T-helper 22 cell (primary cell): ENCODE measurements at regions not wholly inside any gene's neighbourhood (a gene's known extent, or its start where the extent isn't known, plus 50 kb on each side); places are given as distances from the start of the nearest gene placed in this dataset.

Experiments used
- DNase-seq: peaks from one replicate; pipeline ENCODE4 v3.0.0-alpha.2; 2020; ENCODE audit warnings: low read depth

GRCh38 chr1:59124166-59124565 lies 172.7 kb upstream of the FGGY start:
- no peak for DNase-seq

- no peak for DNase-seq
Measured at GRCh38 chr1:59125154-59125553, 171.7 kb upstream of the FGGY start.

GRCh38 chr1:59125676-59126320 lies 171.1 kb upstream of the FGGY start:
- no peak for DNase-seq

GRCh38 chr1:59126366-59126765 lies 170.5 kb upstream of the FGGY start:
- DNase-seq: no peak

- no peak for DNase-seq
Measured at GRCh38 chr1:59128239-59128736, 168.6 kb upstream of the FGGY start.

GRCh38 chr1:59128784-59129227 lies 168.1 kb upstream of the FGGY start:
- DNase-seq: no peak

GRCh38 chr1:59132295-59132694 lies 164.6 kb upstream of the FGGY start:
- no peak for DNase-seq

- DNase-seq: no peak
Measured at GRCh38 chr1:59133997-59134396, 162.9 kb upstream of the FGGY start.

GRCh38 chr1:59135761-59136255 lies 161.1 kb upstream of the FGGY start:
- no peak for DNase-seq

GRCh38 chr1:59136541-59137275 lies 160.2 kb upstream of the FGGY start:
- DNase-seq: no peak

GRCh38 chr1:59137276-59137615 lies 159.6 kb upstream of the FGGY start:
- no peak for DNase-seq

- no peak for DNase-seq
Measured at GRCh38 chr1:59137968-59138367, 158.9 kb upstream of the FGGY start.

- no peak for DNase-seq
Measured at GRCh38 chr1:59138402-59138801, 158.5 kb upstream of the FGGY start.

GRCh38 chr1:59139396-59139795 lies 157.5 kb upstream of the FGGY start:
- no peak for DNase-seq

- DNase-seq: no peak
Measured at GRCh38 chr1:59141267-59141863, 155.5 kb upstream of the FGGY start.

GRCh38 chr1:59142311-59143132 lies 154.4 kb upstream of the FGGY start:
- no peak for DNase-seq

GRCh38 chr1:59143133-59143487 lies 153.8 kb upstream of the FGGY start:
- no peak for DNase-seq

- DNase-seq: no peak
Measured at GRCh38 chr1:59143811-59144210, 153.1 kb upstream of the FGGY start.

GRCh38 chr1:59144959-59145358 lies 151.9 kb upstream of the FGGY start:
- DNase-seq: no peak

- DNase-seq: no peak
Measured at GRCh38 chr1:59146056-59146455, 150.8 kb upstream of the FGGY start.

GRCh38 chr1:59146651-59147358 lies 150.1 kb upstream of the FGGY start:
- no peak for DNase-seq

GRCh38 chr1:59149435-59149834 lies 147.5 kb upstream of the FGGY start:
- DNase-seq: no peak
